Sciatic nerve (tissue), 2 donors: ENCODE measurements at regions not wholly inside any gene's neighbourhood (a gene's known extent, or its start where the extent isn't known, plus 50 kb on each side); places are given as distances from the start of the nearest gene placed in this dataset.
"Not testable (repeated sequence)": the region's sequence is repeated elsewhere in the genome, so short reads cannot be mapped to it uniquely, and the experiment has no call there.

ENCODE experiments used
- ATAC-seq: fragments of 200-7000 bp; cut with Tn5 transposase; one replicate; pipeline ENCODE4 v1.9.1; 2020; ENCODE audit warnings: mild to moderate bottlenecking, moderate library complexity
- DNase-seq: peaks from one replicate; pipeline ENCODE4 v3.0.0-alpha.2; 2020; ENCODE audit warnings: low spot score
- intact Hi-C: fragments of 100-400 bp; cut with DNase I; formaldehyde crosslinking; loops from one replicate; pipeline ENCODE4 v1.14.2; 2022
- donor health status: DM: no; HTN: no; CAD: no.
- donor health status: DM: no; HTN: no; CAD: no.

DNA sequence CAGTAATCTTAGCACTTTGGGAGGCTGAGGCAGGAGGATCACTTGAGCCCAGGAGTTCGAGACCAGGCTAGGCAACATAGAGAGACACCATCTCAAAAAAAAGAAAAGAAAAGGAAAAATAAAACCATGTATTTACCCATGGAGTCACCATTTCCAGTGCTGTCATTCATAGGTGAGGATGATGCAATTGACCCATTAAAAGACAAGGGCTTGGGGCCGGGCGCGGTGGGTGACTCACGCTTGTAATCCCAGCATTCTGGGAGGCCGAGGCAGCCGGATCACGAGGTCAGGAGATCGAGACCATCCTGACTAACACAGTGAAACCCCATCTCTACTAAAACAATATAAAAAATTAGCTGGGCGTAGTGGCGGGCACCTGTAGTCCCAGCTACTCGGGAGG lies 82.6 kb upstream of the RUBCNL start:
- intact Hi-C loops, ATAC-seq, DNase-seq: not testable (repeated sequence)

DNA sequence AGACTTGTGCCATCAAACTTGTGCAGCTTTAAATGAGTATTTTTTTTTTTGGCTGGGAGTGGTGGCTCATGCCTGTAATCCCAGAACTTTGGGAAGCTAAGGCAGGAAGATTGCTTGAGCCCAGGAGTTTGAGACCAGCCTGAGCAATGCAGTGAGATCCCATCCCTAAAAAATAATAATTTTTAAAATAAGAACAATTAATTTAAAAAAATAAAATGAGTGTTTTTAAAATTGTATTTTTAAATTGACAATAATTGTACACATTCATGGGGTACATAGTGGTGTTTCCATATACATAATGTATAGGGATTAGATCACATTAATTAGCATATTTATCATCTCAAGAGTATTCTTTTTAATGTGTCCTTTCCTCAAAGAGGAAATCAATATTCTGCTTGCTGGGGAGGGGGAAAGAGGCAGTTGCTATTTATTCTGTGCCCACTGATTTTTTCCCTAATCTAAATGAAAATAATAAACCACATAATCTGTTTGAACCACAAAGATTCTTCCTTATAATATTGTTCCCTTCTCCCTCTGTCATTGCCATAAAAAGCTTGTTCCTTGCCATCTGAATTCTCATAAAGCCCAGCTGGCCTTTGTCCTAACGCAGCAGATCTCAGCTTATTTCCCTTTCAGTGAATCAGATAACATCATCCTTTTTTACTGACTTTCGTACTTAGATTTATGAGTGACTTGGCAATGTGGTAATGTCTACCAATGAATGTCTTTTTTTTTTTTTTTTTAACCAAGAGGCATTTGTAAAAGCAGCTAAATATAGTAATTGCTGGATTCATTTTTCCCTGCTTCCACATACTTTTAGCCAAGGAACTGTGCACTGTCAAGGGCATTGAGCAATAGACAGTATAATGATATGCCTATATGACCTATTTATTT lies 81.8 kb upstream of the RUBCNL start:
- intact Hi-C loops, result no loop called here
- DNase-seq (no peak), ATAC-seq (no peak)

DNA sequence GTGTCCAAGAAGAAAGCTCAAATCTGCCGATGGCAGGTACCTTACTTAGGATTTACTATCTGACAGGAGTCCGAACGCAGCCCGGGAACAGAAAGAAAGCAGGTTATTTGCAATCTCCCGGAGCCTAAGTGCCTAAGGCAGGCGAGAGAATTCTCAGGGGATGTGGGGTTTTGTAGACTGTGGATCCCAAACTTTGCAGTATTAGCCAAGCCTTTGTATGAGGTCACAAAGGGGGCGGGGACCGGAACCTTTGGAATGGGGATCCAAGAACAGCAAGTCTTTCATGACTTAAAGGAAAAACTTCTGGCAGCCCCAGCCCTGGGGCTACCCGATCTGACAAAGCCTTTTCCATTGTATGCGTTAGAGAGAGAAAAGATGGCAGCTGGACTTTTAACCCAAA lies 80.6 kb upstream of the RUBCNL start:
- intact Hi-C loops, ATAC-seq: not testable (repeated sequence)
- peak; percentile 67 for DNase-seq

DNA sequence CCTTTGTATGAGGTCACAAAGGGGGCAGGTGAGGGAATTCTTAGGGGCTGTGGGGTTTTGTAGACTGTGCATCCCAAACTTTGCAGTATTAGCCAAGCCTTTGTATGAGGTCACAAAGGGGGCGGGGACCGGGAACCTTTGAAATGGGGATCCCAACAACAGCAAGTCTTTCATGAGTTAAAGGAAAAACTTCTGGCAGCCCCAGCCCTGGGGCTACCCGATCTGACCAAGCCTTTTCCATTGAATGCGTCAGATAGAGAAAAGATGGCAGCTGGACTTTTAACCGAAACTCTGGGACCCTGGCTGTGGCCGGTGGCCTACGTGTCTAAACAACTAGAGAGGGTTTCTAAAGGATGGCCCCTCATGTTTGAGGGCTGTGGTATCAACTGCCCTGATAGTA lies 79.0 kb upstream of the RUBCNL start:
- ATAC-seq, DNase-seq, intact Hi-C loops: not testable (repeated sequence)

DNA sequence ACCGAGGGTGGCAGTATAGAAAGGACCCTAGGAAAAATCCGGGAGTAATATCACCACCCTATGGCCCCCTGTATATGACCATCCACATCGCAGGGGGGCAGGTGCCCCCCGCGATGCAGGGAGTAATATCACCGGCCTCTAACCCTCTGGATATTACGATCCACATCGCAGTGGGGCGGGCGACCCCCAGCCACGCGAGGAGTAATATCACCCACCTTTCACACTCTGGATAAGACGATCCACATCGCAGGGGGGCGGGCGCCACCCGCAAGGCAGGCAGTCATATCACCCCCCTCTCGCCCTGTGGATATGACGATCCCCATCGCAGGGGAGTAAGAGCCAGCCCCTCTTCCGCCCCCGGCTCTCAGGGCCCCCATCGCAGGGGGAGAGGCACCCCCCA lies 76.7 kb upstream of the RUBCNL start:
- ATAC-seq (no peak), DNase-seq (no peak)
- intact Hi-C loops, result no loop called here

DNA sequence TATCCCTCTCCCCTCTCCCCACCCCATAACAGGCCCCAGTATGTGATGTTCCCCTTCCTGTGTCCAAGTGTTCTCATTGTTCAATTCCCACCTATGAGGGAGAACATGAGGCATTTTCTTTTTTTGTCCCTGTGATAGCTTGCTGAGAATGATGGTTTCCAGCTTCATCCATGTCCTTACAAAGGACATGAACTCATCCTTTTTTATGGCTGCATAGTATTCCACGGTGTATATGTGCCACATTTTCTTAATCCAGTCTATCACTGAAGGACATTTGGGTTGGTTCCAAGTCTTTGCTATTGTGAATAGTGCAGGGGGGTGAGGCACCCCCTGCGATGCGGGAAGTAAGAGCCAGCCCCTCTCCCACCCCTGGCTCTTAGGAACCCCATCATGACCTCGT lies 73.2 kb upstream of the RUBCNL start:
- intact Hi-C loops, ATAC-seq: not testable (repeated sequence)

DNA sequence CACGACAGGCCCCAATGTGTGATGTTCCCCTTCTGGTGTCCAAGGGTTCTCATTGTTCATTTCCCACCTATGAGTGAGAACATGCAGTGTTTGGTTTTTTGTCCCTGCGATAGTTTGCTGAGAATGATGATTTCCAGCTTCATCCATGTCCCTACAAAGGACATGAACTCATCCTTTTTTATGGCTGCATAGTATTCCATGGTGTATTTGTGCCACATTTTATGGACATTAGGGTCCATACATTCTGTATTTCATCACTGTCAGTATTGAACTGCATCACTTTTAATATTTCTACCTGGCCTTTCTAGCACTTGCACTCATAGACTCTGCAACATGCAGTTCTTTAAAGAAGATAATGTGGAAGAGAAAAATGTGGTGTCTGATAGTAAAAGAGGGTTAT lies 70.2 kb upstream of the RUBCNL start:
- DNase-seq, ATAC-seq, intact Hi-C loops: not testable (repeated sequence)

More for the DNA sequence above, 73.2 kb upstream of the RUBCNL start:
- not testable (repeated sequence) for DNase-seq

DNA sequence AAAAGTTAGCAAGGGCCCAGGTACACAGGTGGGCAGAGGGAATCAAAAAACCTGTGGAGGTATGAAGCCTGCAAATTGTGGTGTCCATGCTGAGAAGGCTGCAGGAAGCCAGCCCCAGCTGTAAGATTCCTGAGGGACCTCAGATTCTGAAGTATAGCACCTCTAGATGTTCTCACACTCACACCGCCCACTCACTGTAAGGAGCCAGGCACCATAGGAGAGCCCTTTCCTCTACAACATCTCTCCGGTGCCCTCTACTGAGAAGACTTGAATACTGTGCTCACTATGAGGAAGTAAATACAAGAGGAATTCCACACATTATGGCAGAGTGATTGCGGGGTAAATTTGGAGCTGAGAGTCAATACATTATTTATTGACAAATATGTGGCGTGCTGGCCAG lies 68.9 kb upstream of the RUBCNL start:
- DNase-seq, result not testable (repeated sequence)

DNA sequence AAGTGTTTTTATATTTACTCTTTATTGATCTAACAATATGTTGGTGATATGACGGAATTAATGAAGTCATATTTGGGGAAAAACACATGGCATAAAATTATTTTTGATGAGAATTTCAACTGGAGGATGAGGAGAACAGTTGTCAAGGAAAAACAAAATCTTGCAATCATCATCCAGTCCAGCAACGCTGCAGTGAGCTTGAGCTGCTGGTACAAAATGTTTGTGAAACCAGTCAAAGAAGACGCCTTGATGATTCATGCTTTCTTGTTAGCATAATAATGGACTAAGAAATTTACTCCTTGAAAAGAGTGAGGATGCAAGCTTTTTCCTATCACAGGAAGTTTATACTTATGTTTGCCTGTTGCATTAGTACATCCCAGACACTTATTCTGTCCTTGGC lies 64.1 kb upstream of the RUBCNL start:
- intact Hi-C loops, ATAC-seq, DNase-seq: not testable (repeated sequence)

More for the DNA sequence above, 68.9 kb upstream of the RUBCNL start:
- ATAC-seq, result peak; percentile 73
- intact Hi-C loops, result not testable (repeated sequence)

DNA sequence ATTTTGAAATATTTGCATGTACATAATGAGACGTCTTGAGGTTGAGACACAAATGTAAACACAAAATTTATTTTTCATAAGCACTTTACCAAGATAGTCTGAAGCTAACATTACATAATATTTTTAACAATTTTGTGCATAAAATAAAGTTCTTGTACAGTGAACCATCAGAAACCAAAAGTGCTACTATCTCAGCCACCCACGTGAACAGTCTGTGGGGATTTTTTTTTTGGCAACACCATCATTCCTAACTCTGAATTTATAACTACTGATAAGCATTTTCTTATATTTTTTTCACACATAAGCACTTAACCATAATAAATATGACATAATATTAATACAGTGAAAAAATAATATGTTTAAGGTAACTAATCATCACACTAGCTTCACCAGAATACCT lies 62.9 kb upstream of the RUBCNL start:
- intact Hi-C loops, DNase-seq, ATAC-seq: not testable (repeated sequence)

DNA sequence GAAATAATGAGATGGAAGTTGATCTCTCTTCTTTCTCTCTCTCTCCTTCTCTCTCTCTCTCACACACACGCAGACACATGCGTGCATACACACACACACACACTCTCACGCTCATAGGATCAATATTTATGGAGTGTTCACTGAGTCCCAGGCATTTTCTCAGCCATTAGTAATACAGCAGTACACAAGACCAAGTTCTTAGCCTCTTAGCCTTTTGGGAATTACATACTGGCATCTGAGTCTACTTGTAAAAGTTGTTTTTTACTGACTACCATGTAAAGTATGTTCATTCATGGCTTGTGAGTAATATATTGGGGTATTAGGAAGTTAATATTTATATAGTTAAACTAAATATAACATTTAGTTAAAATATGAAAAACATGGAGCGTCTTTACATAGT lies 61.1 kb upstream of the RUBCNL start:
- DNase-seq, intact Hi-C loops, ATAC-seq: not testable (repeated sequence)

DNA sequence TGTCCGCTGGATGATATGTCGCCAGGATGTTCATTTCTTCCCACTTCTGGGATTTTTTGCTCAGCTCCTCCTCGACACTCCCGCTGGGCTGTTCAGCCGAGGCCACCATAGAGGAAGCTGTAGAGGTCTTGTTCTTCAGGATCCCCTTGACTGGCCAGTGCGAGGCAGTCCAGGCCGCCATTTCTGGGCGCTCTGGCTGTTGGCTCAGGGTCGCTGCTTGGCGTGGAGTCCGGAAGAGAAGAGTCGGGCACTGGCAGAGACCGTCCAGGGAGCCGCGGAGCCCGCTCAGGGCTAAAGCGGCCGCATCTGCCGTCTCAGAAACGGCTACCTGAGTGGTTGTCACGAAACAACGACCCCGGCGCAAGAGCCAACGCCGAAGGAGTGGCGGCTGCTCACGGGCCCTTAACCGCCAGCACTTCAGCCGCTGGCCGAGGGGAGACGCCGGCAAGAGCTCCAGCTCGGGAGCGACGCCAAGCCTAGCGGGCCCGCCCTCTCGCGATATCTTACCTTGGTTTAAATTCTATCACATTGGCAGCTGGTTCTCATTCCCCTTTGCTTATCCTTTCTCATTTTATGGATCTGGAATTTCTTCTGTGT lies 50.9 kb upstream of the RUBCNL start:
- DNase-seq, intact Hi-C loops, ATAC-seq: not testable (repeated sequence)
